GM18511 (cell line): ENCODE measurements at regions not wholly inside any gene's neighbourhood (a gene's known extent, or its start where the extent isn't known, plus 50 kb on each side); places are given as distances from the start of the nearest gene placed in this dataset.

Experiments
- ATAC-seq: cut with Tn5 transposase; IDR thresholded peaks from one replicate; pipeline ENCODE4 v1.9.1; 2021; ENCODE audit warnings: mild to moderate bottlenecking, moderate library complexity; ENCODE audit not compliant: unreplicated experiment

DNA sequence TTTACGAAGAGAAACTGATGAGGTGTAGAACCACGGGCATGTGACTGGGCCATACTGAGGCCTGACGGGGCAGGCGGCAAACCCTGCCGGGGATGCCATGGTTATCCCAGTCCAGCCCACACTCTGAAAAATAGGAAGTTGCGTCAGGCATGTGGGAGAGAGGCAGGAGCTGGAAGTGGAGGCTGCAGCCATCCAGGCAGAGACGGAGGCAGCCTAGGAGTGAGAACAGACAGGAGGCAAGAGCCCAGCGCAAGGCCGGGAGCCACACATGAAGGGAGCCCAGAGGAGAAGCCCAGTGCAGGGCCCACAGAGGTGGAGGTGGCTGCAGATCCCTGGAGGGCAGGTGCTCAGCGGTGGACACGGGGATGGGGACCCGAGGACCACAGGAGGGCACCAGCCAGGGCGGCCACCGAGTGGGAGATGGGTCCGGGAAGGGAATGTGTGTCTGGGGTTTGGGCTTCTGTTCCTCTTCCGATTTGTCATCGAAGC is 175.2 kb upstream of the PPP2R2D start:
- no peak for ATAC-seq

DNA sequence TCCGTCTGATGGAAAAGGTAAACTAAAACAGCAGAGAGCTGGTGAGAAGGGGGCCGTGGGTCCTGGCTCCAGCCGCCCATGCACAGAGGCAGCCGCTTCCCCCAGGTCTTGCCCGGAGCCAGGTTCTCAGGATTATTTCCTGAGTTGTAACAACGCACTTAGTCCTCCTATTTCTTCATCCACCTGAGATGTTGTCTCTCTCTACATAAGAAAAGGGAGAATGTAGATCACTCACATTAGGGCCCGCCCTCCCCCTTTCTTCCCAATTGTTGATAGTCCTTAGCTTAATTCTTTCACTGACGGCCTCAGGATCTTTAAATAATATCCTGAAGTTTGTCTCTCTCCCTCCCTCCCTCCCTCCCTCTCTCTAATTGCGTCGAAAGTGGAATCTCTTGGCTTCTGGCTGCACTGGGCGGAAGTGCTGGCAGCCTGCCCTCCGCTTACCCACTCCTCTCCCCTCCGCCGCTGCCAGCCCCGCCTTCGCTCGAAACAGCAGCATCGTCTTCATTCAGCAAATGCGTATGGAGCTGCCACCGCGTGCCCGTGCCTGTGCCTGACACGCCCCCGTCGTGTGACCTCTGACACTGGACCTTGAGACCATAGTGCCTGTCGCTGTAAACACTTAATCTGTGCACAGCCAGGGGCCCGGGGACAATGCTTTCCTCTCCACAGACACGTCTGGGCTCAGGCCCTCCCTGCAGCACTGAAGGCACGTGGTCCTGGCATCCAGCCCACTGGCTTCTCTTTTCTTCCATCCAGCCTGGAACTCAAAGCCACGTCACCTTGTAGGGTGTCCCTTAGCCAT is 174.5 kb upstream of the PPP2R2D start:
- no peak for ATAC-seq

DNA sequence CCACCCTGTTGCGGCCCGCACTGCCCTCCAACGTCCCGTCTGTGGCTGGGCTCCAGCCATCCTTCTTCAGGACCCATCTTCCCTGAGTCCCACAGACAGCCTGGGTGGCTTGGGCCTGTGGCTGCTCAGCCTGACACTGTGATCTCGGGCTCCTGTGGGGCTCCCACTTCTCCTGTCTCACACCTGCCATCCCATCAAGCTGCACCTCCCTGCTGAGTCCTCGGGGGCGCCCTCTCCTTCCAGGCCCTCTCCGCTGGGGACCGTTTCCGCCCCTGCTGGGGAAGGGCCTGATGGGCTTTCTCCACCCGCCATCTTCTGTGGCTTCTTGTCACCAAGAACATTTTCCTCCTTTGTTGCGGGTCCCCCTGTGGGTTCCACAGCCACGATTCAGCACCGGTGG is 173.8 kb upstream of the PPP2R2D start:
- ATAC-seq: no peak

DNA sequence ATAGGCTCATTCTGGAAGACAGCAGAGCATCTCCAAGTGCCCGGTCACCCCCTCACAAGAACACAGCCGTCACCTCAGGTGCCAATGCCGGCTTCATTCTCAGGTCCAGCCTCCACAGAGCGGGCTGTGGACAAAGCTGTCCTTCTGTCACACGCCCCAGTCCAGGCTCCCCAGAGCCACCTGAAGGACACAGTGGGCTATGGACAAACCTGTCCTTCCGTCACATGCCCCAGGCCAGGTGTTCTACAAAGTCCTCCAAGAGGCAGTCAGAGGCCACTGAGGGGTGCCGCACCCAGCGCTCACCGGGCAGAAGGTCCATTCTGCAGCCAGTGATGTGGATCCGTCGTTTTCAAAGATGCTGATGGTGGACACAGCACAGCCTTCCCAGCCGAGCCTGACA is 173.2 kb upstream of the PPP2R2D start:
- no peak for ATAC-seq

DNA sequence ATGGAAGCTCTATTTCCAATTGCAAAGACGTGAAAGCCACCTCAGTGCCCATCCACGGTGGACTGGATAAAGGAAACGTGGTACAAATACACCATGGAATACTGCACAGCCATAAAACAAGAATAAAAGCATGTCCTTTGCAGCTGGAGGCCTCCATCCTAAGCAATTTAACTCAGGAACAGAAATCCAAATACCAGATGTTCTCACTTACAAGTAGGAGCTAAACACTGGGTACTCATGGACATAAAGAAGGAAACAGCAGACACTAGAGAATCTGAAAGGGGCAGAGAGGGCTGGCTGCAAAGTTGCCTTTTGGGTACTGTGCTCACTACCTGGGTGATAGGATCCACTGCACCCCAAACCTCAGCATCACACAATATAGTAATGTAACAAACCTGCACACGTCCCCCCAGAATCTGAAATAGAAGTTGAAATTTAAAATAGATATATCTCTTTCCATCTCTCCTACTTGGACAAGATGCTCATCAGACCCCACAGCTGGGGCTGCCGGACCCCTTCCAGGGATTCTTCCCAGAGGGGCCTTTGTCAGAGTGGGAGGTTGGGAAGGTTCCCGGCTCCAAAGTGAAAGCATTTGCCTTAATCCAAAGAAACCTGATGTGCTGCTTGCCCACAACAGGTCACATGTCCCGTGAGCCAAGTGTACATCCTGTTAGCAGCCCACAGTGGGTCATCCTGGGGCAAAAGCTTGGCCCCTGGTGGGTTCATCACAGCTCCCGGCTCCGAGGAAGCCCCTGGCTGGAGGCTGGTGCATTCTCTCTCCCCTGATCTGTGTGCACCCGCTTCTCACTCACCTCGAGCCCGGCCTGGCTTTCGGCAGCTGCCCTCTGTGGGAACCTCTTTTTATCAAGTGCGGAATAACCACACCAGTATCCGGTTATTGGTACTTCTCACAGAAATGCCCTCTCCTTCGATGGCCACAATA is 172.3 kb upstream of the PPP2R2D start:
- no peak for ATAC-seq

DNA sequence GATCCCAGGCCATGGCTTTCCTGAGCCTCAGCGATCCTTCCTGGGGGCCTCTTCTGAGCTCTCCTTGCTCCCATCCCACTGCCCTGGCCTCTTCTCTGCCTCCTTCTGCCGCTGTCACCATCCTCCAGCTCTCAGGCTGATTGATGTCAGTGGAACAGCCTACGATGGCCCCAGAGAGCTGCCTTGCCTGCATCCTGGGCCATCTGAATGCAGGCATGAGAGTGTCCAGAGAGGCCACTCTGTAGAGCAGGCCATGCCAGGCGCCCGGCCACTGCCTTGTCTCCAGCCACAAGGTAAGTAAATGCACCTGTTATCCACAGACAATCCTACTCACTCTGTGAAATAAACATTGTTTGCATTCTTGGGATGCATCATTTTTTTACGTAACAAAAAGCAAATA is 171.4 kb upstream of the PPP2R2D start:
- no peak for ATAC-seq

DNA sequence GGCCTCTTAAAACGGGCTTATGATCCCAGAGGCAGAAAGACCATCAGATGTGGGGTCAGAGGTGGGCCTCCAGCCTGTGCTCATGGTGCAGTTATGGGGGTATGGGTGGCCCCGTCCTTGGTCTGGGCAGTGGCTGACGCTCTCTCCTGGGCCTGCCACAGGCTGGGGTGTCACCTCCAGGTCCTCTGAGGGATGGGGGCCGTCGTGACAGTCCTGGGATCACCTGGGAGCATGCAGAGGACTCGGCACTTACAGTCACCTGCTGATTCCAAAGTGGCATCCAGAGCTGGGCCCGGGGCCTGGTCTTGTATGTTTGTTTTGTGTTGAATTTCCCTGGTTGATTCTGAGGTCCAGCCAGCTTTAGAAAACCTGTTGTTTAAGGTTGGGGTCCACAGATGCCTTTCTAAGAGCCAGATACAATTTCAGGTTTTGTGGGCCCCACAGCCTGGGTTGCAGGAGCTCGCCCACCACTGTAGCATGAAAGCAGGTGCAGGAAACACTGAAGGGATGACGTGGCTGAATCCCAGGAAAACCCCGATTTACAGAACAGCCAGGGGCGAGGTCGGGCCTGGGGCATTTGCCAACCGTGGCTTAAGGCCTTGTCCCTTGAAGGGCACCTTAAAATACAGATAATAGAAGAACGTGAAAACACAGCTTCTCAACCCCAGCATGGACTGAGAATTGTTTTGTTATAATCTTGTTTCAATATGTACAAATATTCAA is 170.7 kb upstream of the PPP2R2D start:
- ATAC-seq: no peak

DNA sequence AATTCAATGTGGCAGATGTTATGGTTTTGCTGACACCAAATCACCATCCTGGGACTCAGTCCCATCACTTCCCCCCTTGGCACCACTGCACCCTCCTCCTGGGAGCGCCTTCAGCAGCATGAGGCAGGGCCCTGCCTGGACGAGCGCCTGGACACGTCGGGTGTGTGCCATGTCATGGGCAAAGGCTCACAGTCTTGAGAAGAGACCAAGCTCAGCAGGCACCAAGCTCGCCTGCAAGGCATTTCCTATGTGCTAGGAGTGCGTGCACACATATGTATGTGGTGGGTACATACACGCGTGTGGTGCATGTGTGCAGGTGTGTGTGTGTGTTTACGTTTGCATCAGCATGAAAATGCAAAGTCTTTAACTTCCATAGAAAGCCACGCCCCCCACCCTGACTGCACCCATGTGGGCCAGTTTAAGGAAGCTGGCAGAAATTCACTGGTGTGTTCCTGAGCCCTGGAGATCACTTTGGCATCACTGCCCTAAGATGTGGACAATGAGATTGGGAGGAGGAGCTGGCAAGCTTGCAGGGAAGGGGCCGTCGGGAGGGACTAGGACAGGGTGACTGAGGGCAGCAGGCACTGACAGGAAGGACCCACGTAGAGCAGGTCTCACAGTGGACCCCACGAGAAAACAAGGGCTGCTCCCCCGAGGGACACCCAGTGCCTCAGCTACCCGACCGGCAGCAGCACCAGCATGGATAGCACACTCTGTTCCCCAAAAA is 169.9 kb upstream of the PPP2R2D start:
- no peak for ATAC-seq

DNA sequence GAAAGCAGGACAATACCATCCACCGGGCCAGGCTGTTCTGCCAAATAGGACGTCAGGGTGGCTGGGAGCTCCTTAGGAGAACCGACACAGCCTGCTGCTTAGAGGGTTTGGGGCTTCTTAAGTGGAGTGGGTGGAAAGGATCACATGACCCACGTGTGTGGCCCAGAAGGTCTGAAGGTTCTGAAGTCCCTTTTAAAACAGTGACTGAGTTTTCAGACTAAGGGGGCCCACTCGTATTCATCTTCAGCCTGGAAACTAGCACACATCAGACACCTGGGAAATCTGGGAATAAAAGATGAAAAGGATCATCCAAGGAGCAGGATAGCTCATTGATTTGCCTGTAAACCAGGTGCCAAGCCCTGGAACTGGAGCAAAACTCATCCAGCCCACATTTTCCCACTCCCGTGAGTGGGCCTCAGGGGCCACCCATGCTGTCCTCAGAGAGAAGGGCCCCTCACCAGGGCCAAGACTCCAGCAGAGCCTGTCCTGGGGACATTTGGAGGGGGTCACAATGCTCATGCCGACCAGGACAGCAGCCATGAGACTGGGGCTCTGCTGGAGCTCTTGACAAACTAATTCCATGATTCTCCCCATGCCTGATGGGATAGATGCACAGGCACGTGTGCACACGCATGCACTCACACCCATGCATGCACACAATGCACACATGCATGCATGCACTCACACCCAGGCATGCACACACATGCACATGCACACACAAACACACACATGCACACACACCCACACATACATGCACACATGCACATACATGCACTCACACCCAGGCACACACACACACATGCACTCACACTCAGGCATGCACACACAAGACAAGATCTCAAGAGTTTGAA is 168.8 kb upstream of the PPP2R2D start:
- ATAC-seq: no peak

DNA sequence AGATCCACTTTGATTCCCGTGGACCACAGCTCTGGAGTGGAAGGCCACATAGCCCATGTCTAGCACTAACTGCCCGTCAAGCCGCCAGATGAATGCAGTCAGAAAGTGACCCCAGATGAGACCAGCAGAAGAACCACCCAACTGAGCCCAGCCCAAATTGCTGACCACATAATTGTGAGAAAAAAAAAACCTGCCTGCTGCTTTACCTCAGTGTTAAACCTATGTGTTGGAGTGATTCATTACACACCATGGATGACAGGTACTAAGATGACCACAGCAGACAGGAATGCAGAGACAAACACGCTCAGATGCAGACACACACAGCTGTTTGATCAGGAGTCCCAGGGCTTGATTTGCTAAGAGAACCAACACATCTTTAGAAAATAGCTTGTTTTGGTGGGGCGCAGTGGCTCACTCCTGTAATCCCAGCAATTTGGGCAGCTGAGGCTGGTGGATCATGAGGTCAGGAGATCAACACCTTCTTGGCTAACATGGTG is 168.1 kb upstream of the PPP2R2D start:
- ATAC-seq: no peak

DNA sequence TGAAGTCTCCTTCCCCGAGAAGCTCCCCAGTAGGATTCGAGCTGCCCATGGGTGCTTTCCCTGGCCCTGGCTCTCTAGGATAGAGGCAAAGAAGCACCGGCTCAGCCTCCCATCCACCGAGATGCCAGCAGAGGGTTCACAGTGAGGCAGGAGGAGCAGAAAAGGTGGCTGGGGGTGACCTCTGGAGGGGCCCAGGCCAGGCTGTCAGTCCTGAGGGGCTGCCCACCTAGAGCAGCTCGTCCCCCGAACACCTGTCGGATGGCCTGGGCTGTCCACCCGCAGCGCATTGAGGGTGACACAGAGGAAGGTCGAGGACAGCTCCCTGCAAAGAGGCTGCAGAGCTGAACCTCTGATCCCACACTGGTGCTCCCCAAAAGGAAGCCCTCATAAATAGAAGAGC is 167.2 kb upstream of the PPP2R2D start:
- ATAC-seq: no peak

DNA sequence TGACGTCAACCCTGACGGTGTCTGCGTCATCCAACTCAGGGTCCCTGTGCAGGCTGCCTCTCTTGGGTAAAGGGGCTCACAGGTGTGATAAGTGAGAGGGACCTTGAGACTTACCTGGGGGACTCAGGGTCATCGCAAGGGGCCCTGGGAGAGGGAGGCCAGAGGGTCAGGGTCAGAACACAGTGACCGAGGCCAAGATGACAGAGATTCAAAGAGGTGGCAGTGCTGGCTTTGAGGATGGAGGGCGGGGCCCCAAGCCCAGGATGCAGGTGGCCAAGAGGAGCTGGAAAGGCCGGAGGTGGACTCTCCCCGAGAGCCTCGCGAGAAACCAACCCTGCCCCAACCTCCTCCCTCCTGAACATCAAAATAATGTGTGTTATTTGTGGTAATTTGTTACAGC is 165.2 kb upstream of the PPP2R2D start:
- no peak for ATAC-seq

DNA sequence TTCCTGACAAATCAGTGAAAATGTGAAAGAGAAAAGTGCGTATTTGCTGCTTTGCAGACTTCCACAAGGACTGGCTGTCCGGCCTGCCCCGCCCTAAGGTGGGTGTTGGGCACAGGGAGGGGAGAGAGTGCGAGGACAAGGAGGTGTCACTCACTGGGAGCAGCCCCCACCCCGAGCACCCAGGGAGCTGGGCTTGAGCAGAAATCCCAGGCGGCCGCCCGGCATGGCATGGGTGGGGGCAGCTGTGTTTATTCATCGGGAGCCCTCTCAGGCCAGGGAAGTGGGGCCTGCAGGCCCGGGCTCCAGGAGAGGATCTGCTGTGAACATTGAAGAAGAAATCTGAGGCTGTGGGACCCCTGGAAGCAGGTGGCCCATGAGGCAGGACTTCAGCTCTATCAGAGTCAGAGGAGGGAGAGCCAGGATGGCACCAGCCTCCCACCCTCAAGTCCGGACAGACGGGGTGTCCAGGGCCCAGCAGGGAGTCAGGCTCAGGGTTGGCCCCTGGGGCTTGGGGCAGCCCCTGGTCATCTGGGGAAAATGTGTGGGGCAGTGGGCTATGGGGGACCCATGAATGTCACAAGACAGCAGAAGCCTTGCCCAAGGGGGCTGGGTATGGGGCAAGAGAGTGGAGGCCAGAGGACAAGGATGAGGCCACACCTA is 164.4 kb upstream of the PPP2R2D start:
- ATAC-seq: no peak

DNA sequence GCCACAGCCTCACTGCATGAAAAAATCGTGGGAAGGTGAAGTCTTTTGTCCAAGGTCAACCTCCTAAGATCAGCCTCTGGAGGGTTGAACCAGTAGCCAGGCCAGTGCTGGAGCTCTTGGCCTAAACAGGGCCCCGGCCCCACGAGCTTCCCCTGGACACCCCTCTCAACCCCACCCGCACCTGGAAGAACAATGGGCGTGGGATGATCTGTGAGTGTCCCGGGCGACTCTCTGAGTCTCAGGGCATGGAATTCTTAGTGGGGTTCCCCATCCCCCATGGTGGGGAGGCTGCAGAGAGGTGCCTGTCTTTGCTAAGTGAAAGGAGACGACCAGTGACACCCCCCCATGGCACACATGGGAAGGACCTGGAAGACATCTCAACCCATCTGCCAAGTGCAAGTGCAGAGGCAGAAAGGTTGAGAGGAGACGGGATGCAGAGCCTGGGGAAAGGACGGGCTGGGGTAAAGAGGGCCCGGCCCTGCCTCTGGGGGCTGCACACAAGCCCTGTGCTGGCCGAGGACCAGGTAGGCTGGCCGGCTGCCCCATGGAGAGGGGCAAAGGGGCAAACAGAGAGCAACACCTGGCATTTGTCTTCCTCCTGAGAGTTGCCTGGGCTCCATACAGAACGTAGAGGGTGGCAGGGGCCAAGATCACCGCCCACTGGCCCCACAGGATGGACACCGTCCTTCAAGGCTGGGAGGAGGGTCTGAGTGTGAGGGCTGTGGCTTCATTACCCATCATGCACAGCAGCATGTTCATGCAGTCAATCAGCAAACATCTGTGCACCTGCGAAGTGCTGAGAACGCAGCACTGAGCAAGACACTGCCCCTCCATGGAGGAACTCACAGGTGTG is 163.0 kb upstream of the PPP2R2D start:
- ATAC-seq: no peak

DNA sequence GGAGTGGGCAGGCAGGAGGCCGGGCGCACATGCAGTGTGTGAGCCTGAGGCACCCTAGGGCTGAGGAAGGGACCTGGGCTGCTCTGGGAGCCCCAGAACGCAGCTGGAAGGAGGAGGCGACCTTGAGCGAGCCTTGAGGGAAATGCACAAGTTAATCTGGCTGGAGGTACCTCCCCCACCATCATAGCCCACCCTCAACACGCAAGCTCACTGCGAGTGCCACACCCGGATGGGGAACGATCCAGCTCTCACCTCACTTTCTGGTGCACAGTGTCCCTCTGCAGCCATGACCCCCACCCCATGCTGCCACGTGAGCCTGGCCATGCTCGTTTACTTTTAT is 162.4 kb upstream of the PPP2R2D start:
- ATAC-seq: no peak

DNA sequence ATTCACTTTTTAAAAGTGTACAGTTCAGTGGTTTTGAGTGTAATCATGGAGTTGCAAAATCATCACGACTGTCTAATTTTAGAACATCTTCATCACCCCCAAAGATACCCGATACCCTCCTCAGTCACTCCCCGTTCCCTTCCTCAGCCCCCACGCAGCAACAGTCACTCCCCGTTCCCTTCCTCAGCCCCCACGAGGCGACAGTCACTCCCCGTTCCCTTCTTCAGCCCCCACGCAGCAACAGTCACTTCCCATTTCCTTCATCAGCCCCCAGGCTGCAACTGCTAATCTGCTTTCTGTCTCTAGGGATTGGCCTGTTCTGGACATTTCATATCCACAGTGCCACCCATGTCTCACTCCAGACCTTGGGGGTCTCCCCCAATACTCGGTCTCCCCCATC is 161.6 kb upstream of the PPP2R2D start:
- ATAC-seq: no peak

DNA sequence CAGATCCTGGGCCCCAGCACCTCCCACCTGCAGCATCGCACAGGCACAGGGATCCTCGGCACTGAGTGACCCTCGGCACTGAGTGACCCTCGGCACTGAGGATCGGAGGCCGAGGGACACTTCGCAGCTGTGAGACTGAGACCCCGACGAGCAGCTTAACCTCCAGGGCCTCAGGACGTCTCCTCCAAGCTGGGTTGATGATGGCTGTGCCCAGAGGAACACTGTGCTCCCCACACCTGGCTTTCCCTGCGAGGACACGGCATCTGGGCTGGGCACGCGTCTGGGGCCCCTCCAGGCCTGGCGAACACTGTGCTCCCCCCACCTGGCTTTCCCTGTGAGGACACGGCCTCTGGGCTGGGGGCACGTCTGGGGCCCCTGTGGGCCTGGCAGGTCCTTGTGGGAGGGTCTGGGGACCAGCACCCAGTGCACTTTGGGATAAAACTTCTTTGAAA is 158.3 kb upstream of the PPP2R2D start:
- no peak for ATAC-seq
